ENCODE measurements at regions not wholly inside any gene's neighbourhood (a gene's known extent, or its start where the extent isn't known, plus 50 kb on each side); places are given as distances from the start of the nearest gene placed in this dataset.

DNA sequence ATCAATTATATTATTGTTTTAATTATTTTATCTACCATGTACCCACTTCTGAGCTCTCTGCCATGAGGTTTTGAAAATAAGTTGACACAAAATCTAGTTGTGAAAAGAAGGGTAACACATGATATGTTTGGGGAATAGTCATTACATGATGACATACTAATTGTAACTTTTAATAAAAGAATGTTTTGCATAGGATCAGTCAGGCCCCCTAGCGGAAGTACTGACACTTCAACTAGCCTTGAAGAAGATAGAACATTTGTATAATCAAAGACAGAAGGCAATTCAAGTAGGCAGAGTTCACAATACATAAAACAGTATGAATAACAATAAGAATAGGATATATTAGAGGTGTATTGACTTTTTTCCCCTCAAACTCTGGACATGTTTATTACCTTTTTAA, 1191.0 kb upstream of the AGA start:
- DNase-seq: no peak

DNA sequence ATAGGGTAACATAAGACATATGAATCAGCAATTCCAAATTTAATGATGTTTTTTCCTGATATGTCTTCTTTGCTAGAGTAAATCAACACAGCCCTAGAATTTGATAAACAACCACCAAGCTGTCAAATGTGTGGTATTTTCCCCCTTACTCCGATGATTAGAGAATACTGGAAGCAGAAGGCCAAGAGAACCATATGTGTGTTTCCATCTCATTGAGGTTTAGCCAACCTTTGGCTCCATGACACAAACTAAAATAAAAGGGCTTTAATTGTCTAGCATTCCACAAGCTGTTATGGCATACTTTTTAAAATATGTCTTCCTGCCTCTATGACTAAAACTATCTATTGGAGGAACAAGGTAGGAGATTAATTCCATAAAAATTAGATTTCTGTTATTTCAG, 1222.4 kb upstream of the AGA start:
- DNase-seq: no peak

DNA sequence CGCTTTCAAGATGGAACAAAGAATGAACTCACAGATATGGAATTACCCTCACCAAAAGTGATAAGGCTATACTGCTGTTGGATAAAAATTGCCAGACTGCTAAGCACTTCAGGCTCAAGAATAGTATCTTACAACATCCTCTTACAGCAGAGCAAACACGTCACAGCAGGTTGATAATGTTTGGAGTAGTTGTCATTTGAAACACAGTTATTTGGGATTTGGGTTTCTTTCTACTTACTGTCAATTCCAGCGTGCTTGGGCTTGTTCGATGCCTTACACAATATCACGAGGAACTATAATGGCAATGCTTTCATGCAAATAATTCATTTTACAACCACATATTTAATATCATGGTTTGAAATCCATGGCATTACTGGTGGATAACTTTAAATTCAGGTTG, 1223.7 kb upstream of the AGA start:
- no peak for DNase-seq

DNA sequence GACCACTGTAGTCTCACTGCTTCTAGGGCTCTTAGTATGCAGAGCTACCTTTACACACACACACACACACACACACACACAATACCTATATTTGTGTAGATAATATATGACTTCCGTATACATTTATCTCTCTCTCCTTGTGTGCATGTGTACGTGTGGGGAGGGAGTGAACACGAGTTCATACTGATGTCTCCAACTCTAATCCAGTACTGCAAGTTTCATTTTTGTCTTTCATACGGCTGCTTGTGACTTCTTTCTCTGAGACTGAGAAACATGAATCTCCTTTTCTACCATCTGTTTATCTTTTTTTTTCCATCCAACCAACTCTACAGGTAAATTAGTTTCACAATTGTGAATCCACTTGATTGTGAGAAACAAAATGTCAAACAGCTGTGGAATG, 1229.5 kb upstream of the AGA start:
- no peak for DNase-seq

DNA sequence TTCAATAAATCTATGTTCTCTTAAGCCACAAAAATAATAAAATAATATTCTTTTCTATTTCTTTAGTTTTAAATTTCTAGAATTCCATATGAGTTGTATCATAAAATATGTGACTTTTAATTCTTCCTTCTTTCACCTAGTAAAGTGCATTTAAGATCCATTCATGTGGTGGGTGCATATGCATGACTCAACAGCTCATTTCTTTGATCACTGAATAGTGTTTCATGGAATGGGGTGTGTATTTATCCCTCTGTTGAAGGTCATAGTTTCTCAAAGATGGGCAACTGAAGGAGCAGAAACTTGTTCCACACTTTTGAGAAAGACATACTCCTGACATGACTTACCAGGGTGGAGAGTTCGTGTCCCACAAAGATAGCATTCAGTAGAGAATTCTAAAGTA, 1230.3 kb upstream of the AGA start:
- no peak for DNase-seq

DNA sequence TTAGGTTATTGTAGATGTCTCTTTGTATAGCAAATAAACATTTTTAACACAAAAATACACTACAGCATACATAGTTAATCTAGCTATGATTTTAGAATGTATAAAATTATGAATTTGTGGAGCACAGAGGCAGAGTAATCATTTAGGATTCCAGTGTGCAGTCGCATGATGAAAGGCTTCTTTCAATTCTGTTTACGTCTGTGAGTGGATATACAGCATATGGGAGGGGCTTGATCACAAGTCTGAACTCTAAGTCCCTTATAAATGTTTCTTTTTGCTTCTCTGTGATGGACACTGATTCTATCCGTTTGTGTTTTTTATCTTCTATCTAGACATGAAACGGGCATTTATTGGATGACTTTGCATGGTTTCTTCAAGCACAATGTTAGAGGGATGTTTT, 1239.6 kb upstream of the AGA start:
- no peak for DNase-seq

DNA sequence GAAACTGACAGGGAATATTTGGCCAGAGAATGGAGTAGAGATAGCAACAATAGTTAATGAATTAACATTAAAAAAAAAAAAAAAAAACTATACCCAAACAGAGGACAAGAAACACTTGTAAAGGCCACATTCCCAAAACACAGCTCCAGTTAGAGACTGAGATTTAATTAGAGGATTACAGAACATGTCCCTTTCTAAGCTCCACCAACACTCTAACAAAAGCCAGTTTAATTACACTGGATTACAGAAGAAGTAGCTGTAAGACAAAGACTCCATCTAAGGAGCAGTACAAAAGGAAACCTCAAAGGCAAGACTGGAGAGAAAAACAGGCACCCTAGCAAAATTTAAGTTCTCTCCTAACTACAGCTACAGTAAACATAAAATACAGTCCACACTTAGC, 1247.7 kb upstream of the AGA start:
- DNase-seq: no peak

DNA sequence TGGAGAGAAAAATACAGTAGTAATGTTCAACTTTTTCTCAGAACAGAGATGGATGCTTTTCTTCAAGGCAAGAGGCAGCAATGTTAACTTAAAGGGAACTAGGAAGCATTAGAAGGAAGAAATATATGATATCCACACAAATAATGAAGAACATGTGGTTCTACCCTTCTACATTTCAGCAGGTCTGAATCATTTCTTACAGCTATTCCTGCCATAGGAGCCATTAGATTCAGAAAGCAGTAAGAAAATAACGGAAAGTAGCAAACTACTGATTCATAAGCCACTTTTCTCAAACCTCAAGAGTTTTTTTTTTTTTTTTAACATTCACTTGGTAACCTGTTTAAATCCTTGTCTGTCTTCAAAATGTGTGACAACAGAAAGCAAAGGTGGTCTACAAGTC, 1251.6 kb upstream of the AGA start:
- no peak for DNase-seq

DNA sequence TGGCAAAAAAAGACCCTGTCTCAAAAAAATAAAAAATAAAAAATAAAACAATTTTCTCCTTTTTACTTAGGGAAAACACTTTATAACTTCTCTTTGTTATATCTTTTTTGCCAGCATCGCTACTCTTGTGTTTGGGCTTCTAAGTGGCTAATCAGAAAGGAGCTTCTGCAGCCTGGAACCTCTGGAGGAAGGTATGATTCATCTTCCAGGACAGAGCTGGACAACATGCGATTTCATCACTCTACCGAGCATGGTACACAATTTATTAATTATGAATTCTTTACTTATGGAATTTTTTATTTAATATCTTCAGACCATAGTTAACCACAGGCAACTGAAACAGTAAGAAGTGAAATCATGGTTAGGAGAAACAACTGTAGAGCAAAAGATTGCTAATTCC, 1254.3 kb upstream of the AGA start:
- DNase-seq: no peak

DNA sequence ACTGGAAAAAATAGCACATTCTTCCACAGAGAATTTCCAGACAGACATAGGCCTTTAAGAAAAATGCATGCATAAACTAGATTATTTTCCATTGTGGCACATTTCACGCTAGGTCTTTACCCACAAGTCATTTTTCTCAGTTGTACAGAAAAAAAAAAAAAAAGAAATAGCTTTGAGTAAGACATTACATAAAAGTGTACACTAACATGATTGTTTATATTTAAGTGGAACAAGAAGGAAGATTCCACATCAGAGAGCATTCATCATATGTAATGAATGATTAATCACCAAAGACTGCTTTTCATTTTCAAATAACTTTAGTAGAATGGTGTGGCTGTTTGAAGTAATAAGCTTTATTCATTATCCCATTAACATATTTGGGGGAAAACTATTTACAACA, 1270.2 kb upstream of the AGA start:
- no peak for DNase-seq

DNA sequence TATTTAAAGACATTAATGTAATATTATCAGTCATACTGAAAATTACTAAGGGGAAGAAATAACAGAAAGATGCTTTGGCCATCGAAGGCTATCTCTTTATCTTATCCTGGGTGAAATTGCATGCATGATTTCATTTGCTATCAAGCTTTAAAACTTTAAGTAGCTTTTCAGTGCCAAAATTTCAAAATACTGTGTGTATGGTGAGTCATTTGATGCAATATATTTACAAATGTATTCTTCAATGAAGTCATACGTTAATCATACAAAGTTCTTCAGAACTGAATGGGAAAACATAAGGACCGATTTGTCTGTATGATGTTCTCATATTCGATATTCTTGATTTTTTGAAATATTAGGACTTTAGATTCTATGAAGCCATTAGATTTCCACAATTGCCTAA, 1295.8 kb upstream of the AGA start:
- DNase-seq: no peak

DNA sequence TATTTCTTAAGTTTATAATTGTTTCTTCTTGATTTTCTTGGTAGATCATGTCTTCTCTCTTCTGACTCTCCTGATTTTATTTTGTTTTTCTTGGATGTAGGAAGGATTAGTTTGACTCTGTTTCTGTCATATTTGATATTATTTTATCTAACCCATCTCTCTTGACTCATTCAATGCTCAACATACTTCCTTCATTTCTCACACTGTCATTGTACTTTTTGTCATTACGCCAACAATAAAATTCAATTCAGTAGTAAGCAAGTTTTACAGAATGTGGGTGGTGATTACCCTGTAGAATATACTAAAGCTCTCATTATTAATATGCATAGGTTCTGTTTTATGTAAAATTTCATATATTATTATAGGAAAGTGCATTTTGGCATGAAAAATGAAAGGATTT, 1303.0 kb upstream of the AGA start:
- DNase-seq: no peak

DNA sequence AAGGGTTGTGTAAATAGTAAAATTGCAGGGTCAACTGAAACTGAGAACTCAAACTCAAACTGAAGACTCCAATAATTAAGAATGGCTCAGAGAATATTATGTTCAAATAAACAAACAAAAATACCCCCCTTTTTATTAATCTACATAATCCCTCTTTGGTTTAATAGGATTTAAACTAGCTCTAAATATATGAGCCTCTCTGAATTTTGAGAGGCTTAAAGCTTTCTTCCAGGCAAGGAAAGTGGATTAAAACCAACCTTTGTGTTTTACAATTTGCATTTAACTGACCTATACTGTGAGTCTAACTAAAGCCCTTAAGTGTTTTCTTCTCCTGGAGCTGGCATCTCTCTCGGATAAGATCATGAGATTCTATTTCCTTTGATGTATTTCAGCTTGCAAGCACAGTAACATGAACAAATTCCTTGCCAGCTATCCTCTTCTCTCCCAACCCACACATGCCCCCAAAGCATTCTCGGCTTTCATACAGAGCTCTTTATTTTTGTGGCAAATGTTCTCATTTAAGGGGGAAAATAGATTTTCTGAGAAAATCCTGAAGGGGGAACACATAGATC, 1310.8 kb upstream of the AGA start:
- no peak for DNase-seq

DNA sequence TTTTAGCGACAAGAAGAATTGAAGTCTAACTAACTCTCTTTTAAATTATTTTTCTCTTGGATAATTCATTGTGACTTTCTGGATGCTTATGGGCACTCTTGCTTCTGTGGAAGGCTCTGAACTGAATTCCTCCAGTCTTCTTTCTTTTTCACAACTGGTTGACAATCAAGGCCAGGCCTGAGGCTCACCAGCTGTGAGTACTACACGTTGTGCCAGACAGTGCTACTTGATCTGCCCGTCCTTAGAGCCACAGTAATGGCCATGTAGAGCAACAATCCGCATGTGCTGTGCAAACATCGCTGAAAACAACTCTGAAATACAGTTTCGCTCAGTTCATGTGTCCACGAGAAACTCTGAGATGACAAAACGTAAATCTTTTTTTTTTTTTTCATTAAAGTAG, 1336.3 kb upstream of the AGA start:
- DNase-seq: no peak

DNA sequence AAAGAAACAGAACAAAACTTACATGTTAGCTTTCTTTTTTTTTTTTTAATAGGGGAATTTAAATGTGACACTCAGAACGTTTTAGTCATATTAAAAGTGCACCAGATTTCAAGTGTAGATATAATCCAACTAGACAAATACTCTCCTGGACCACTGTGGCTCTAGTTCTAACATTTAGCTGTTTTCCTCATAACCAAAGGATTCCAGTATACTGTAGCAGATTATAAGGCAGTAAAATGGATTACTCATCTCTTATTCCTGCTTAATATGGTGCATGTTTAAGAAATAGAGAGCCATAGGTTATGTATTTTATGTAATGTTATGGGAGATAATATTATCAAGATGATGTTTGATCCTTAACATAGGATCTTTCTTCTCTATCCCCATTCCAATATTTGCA, 1339.5 kb upstream of the AGA start:
- DNase-seq: no peak

DNA sequence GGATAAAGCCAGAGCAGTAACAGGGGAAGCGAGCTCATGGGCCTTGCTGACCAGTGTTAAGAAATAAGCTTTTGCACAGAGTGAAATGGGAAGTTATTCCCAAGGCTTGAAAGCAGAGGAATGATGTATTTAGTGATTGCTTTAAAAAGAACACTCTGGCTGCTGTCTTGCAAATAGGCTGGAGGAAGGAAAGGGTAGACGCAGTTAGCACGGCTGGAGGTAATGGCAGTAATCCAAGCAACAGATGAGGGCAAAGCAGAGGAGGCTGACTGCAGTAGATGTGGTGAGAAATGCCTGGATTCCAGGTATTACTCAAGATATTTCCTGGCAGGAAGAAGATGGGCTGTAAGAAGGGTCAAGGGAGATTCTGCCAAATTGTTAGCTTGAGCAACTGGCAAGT, 1342.3 kb upstream of the AGA start:
- DNase-seq: no peak

DNA sequence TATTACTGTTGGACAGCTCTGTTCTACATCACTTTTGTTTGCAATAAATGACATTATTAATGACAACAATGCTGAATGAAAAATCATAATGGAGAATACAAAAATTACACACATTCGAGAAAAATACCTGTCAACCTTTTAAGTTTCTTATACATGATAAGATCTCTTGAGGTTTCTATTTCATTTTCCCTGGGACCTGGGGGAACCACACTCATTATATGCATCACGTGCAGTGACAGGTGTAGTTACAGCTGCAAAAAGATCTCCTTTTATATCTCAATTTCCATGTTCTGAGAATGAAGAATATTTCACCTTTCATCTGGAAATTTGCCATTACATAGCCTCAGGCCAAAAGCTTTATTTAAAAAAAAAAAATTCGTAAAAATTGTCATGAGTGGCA, 1347.0 kb upstream of the AGA start:
- DNase-seq: no peak

DNA sequence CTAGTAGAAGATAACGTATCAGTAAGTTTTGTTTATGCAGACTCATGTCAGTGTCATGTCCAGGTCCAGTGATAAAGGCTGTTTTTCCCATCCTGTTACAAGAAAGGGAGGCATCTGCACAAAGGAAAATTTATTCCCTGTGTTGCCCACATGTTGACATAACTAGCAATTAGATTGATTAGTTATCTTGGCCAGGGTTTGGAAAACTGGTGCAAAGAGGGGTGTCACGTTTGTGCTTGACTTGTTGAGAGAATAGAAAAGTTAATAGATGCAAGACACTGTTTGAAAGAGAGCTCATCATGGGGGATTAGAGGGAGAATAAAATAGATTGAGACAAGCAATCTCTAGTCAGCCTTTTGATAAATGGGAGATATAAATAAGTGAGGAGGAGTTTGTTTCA, 1357.0 kb upstream of the AGA start:
- no peak for DNase-seq

DNA sequence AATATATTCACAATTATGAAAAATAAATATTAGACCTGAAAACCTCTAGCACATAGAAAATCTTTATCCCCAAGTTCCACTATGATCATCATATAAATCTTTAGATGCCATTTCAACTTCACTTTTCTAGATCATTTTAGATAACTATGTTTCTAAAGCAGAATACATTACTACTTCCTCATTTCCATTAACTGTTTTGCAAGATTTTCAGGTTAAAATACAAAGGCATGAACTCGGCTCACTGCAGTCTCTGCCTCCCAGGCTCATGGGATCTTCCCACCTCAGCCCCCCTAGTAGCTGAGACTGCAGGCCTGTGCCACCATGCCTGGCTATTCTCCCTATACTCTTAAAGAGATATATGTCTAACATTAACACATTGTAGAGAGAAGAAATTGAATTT, 1365.9 kb upstream of the AGA start:
- DNase-seq: no peak

DNA sequence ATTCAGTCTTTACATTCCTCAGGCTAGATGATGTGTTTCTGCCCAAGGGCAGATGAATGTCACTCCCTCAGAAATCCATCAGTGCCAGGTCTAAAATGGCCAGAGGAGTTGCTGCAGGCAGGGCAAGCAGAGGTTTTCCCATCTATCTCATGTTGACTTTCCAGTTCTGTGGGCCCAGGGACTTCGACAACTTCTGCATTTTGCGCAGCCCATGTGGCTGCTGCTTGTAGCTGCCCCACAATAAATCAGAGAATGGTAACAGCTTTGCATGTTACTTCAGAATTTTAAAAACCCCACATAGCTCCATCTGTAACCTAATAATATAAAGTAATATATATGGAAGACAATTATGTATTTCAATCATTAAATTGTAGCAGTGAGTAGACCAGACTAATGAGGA, 1367.7 kb upstream of the AGA start:
- DNase-seq: no peak

DNA sequence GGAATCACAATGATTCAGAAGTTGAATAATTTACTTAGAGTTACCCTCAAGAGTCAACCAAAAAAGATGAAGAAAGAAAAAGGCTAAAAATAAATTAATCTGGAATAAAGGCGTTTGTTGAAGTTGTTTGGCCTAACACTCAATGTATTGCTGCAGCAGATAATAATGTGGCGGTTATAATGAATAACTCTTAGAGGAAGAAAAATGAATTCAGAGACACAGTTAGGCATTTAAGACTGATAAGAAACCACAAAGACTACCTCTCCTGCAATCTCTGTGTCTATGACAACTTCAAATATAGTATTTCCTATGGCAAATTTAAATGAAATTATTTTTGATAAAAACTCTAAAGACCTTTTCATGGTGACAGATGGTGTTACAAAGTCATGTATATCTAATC, 1369.1 kb upstream of the AGA start:
- no peak for DNase-seq

DNA sequence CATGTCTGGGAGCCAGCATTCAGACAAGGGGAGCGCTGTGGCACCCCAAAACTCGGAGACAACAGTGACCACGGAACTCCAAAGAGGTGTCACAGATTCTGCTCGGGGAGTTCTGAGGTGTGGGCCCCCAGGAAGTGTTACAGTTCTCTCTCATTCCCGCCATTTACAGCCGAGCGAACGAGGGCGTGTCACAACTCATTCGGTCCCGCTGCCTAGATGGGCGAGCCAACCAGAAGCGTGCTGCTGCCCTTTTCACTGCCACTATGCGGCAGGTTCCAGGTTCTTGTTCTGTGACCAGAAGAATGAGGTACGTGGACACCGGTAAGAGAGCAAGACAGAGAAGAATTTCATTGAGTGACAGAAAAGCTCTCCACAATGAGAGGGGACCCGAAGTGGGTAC, 1370.6 kb upstream of the AGA start:
- no peak for DNase-seq

DNA sequence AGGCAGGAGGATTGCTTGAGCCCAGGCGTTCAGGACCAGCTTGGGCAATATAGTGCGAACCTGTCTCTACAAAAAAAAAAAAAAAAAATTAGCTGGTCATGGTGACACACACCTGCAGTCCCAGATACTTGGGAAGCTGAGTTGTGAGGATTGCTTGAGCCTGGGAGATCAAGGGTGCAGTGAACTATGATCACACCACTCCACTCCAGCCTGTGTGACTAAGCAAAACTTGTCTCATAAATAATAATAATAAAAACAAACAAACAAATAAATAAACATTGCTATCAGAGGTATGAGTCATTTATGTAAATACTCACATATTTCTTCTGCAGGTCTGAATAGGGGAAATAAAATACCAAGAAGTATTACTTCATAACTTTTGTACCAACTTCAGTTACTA, 1372.7 kb upstream of the AGA start:
- no peak for DNase-seq

DNA sequence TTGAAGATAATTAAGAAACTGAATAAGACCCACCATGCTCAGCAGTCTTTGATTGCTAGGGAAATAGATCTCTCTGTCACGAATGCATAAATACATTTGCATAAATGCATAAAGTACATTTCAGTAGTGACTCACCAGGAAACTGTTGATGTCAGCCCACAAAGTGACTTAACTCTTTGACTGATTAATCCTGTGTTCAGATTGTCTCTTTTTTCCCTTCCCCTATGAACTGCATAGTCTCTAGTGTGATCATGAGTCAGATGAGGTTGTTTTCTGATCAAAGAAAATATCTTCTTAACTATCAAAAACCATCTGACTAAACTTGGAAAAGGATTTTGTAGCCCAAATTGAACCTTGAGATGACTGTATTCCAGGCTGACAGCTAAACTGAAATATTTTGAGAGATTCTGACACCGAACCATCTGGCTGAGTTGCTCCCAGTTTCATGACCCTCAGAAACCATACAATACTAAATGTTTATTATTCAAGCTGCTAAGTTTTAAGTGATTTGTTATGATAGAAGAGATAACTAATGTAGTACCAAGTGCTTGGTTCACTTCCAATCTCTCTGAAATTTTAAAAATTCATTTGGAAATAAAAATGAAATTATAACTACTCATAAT, 1381.5 kb upstream of the AGA start:
- no peak for DNase-seq

DNA sequence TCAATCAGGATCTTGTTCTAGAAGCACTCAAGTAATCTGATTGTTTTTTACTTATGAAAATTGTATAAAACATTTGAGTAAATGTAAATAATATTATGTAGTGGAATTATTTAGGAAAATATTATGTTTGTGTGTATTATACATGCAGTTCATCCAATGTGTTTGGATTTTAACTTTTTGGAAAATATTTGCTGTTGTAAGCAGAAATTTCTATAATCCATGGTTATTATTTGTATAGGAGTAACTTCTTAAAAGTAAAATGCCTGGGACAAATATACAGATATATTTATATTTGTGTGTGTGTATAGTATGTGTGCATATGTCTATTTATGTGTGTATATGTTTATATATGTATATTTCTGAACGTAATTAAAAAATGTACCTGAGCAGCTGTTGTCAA, 1394.6 kb upstream of the AGA start:
- DNase-seq: no peak

DNA sequence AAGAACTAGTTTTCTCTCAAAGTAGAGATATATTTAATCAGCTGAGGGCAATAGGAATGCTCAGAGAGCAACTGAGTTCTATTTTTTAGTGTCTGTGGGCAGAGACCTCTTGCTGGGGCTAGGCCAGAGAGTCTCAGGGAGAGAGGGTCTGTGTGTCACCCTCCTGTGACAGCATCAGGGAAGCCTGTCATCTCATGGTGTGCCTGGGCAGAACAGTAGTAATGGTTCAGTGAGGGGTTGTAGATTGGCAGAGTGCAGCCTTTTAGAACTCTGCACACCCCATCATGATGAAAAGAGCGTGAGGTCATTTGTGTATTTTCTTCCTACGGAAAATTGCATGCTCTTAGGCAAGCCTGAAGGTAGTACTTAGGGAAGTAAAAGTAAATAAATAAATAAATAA, 1396.5 kb upstream of the AGA start:
- DNase-seq: no peak

All from activated CD4-positive, alpha-beta T cell treated with anti-CD3 and anti-CD28 coated beads, Interleukin-2, amount 50 U/mL, for 16 hours (primary cell).